ENCODE measurements at regions not wholly inside any gene's neighbourhood (a gene's known extent, or its start where the extent isn't known, plus 50 kb on each side); places are given as distances from the start of the nearest gene placed in this dataset.
"Not testable (repeated sequence)": the region's sequence is repeated elsewhere in the genome, so short reads cannot be mapped to it uniquely, and the experiment has no call there.

DNA sequence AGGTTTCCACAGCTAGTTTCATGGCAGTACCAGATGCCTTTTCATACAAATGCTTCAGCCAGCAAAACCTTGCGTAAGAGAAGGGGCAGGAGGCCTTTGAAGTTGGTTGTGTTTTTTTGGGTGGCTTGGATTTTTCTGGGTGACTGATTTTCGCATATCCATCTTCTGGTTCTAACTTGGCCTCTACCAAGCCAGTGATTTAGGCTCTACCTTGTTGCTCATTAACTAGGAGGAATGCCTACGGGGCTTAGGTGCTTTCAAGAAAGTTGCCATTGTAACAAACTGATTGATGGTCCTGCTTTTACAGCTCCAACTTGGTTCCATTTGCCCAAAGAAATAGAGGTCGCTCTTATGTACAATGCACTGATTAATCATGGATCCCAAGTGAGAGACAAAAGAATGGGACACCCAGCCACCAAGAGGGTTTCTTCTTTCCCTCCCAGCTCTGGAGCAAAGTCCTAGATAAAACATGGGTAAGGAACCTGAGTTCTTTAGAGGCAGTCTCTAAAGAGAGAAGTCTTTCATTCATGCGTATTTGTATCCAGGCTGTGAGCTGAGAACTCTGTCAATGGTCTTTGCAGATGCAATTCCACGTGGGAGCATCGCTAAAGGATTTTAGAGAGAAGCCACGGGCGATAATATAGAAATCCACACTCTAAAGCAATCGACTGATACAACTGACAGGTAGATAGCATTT lies 92.1 kb upstream of the FGFR2 start:
- TF ChIP-seq GATA1 (IDR thresholded peaks at IDR 0.05; ENCODE audit: low read depth, low read length) (no peak), POLR2A (IDR thresholded peaks at IDR 0.05; ENCODE audit: low read length) (no peak)
- DNase-seq: no peak

DNA sequence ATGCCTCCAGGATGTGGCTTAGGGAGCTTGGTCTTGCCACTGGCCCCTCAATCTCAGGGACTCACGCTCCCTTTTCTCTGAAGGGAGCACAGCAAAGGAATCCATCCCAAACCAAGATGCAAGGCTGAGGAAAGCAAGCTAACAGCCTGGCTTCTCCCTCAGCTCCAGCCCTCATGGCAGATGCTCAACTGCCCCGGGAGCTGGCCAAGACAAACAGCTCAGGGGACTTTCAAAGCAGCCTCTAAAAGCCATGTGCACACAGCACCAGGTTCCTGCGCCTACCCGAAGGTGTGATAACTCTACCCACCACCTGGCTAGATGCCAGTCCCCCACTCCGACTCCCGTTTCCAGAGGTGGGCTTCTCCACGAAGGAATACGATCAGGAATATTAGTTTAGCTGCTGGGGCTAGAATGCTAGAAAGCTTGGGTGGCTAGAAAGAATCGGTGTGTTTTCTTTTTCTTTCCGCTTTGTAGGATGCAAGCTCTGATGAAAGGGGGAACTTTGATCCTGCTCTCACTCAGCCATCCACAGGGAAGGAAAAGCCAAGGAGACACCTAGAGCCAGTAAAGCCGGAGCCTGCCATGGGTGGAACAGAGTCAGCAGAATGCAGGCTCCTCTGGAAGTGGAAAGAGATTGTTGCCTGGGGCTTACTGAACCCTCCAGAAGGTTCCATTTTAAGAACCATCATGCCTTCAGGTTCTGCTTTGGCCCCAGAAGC lies 89.0 kb upstream of the FGFR2 start:
- TF ChIP-seq GATA1 (IDR thresholded peaks at IDR 0.05; ENCODE audit: low read depth, low read length) (no peak), POLR2A (IDR thresholded peaks at IDR 0.05; ENCODE audit: low read length) (no peak)
- DNase-seq: no peak

- no peak for DNase-seq
- TF ChIP-seq POLR2A (IDR thresholded peaks at IDR 0.05; ENCODE audit: low read length) (no peak), GATA1 (IDR thresholded peaks at IDR 0.05; ENCODE audit: low read depth, low read length) (no peak)
Measured at GRCh38 chr10:121684276-121684675, 86.0 kb upstream of the FGFR2 start.

DNA sequence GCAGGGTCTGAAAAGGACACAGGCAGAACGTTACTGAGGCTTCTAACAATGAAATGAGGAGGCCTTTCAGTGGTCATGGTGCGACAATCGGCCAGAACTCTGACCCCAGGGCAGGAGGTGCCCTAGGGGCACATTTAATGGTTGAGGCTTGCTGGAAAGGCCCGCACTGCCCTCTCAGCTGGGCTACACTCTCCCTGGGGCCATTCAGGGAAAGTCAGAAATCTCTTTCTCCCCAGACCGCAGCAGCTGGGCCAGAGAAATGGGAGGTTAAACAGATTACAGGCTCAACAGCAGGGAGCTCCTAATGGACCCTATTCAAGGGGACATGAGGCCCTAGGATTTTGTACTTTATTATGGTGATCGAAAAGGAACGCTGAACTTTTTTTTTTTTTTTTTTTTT lies 85.6 kb upstream of the FGFR2 start:
- no peak for DNase-seq
- no peak for TF ChIP-seq GATA1 (IDR thresholded peaks at IDR 0.05; ENCODE audit: low read depth, low read length)
- TF ChIP-seq POLR2A (IDR thresholded peaks at IDR 0.05; ENCODE audit: low read length): no peak

DNA sequence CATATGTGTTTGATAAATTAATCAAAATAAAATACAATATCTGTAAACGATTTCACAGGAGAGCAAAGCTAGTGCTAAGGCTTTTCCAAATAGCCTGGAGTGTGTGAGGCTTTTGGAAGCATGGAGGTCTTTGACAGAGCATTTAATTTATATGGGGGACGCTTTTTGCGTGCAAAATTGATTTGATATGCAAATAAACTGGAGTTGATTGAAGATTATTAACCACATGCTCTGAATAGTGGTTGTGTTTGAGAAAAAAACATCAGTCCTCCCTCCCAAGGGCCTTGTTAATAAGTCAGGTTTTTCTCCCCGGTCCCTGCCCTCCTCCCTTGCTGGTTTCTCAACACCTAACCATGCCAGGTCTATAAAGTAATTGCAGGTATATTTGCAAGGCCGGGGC lies 85.1 kb upstream of the FGFR2 start:
- DNase-seq: no peak
- no peak for TF ChIP-seq POLR2A (IDR thresholded peaks at IDR 0.05; ENCODE audit: low read length)
- no peak for TF ChIP-seq GATA1 (IDR thresholded peaks at IDR 0.05; ENCODE audit: low read depth, low read length)

GRCh38 chr10:121681997-121682687 lies 83.9 kb upstream of the FGFR2 start:
- no peak for DNase-seq
- TF ChIP-seq POLR2A (IDR thresholded peaks at IDR 0.05; ENCODE audit: low read length) (no peak), GATA1 (IDR thresholded peaks at IDR 0.05; ENCODE audit: low read depth, low read length) (no peak)

- DNase-seq: no peak
- TF ChIP-seq POLR2A (IDR thresholded peaks at IDR 0.05; ENCODE audit: low read length) (no peak), GATA1 (IDR thresholded peaks at IDR 0.05; ENCODE audit: low read depth, low read length) (no peak)
Measured at GRCh38 chr10:121680879-121681655, 82.8 kb upstream of the FGFR2 start.

DNA sequence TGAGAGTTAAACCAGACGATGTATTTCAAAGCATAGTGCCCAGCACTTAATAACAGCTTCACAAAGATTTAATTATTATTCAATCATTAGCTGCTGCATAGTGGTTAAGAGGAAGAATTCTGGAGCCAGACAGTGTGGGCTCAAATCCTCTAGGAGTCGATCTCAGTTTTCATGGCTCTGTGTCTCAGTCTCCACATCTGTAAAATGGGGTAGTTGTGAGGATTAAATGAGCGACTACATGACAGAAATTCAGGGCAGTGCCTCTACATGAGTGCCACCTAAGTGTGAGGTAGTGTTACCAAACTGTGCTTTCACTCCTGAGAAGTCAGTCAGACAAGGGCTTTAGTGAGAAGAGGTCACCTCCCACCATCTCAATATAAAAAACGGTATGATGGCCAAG lies 81.7 kb upstream of the FGFR2 start:
- no peak for TF ChIP-seq POLR2A (IDR thresholded peaks at IDR 0.05; ENCODE audit: low read length)
- no peak for TF ChIP-seq GATA1 (IDR thresholded peaks at IDR 0.05; ENCODE audit: low read depth, low read length)
- DNase-seq: no peak

DNA sequence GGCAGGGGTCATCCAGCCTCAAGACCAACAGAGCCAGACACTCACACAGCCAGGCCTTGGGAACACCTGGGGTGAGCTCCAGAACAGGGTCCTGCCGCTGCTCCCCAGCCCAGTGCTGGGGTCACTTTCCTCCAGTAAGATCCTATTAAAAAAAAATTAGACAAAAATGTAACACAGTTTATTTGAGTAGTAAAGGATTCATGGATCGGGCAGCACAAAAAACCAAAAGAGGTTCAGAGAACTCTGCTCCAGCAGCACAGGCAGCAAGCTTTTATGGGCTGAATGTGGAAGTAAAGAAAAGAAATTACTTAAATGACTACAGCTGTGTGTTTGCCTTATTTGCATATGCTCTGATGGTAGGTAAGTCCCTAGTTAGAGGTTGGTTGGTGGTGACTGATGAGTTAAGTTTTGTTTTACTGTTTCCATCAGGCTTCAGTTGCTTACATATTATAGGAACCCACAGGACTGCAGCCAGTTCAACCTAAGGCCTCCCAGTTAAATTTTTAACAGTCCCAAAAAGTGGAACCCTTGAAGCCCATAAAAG lies 80.5 kb upstream of the FGFR2 start:
- DNase-seq: no peak
- TF ChIP-seq POLR2A (IDR thresholded peaks at IDR 0.05; ENCODE audit: low read length) (no peak), GATA1 (IDR thresholded peaks at IDR 0.05; ENCODE audit: low read depth, low read length) (no peak)

DNA sequence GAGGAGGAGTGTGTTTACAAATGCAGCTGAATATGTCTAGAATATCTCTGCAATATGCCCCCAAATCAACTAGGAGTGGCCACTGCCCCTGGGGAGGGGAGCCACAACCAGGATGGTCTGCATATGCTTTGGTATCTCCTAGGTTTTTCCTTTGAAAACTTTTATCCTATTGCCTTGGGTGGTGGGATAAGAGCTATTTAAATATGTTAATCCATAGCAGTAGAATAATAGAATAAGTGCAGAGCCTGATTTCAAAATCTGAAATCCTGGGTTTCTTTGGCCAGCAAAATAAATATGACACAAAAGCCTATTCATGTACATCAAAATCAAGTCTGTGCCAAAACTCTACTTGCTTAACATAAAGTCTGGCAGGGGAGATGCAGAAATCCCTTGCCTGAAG lies 79.6 kb upstream of the FGFR2 start:
- no peak for DNase-seq
- TF ChIP-seq GATA1 (IDR thresholded peaks at IDR 0.05; ENCODE audit: low read depth, low read length) (no peak), POLR2A (IDR thresholded peaks at IDR 0.05; ENCODE audit: low read length) (no peak)

- TF ChIP-seq GATA1 (IDR thresholded peaks at IDR 0.05; ENCODE audit: low read depth, low read length) (no peak), POLR2A (IDR thresholded peaks at IDR 0.05; ENCODE audit: low read length) (no peak)
Measured at GRCh38 chr10:121675344-121675743, 77.1 kb upstream of the FGFR2 start.

DNA sequence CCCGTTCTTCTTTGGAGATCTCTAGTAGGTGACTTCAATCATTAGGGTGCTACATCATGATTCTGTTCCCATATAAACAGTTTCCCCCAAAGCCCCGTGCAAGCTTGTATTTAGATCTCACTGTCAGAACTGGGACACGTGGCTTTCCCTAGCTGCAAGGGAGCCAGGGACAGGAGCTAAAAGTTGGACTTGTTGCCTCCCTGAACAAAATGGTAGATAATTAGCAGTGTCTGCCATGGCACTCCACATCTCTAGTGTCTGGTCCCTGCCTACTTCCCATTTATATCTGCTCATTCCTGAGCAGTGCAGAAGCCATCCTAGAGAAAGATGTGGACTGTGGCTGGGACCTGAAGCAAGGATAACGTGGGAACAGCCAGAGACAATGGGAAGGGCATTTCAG lies 76.6 kb upstream of the FGFR2 start:
- TF ChIP-seq POLR2A (IDR thresholded peaks at IDR 0.05; ENCODE audit: low read length) (no peak), GATA1 (IDR thresholded peaks at IDR 0.05; ENCODE audit: low read depth, low read length) (no peak)
- no peak for DNase-seq

More at GRCh38 chr10:121675344-121675743, 77.1 kb upstream of the FGFR2 start:
- DNase-seq: no peak

GRCh38 chr10:121672733-121673132 lies 74.5 kb upstream of the FGFR2 start:
- no peak for DNase-seq

DNA sequence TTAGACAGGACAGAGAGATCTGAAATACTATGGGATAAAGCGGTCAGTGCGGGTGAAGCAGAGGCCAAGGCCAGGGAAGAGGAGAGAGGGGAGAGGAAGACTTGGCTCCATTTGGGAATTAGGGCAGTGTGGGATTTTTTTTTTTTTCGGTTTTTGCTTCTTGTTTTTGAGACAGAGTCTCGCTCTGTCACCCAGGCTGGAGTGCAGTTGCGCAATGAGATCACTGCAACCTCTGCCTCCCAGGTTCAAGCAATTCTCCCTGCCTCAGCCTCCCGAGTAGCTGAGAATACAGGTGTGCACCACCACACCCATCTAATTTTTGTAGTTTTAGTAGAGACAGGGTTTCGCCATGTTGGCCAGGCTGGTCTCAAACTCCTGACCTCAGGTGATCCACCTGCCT lies 71.6 kb upstream of the FGFR2 start:
- not testable (repeated sequence) for DNase-seq

More at GRCh38 chr10:121672733-121673132, 74.5 kb upstream of the FGFR2 start:
- TF ChIP-seq POLR2A (IDR thresholded peaks at IDR 0.05; ENCODE audit: low read length) (no peak), GATA1 (IDR thresholded peaks at IDR 0.05; ENCODE audit: low read depth, low read length) (no peak)

Measured in erythroblast (primary cell).